Suprapubic skin (tissue), 4 donors: ENCODE measurements at regions not wholly inside any gene's neighbourhood (a gene's known extent, or its start where the extent isn't known, plus 50 kb on each side); places are given as distances from the start of the nearest gene placed in this dataset.

Experiments
- DNase-seq, 2 donors: peaks; one replicate each; pipeline ENCODE4 v3.0.0-alpha.2; 2019; ENCODE audit warnings: low spot score in 2 of 2
- H3K27ac ChIP-seq: fragments of 200-600 bp; sonication (generic); one replicate; pipeline ENCODE4 v1.5.1; 2019
- H3K27me3 ChIP-seq: fragments of 200-600 bp; sonication (generic); one replicate; pipeline ENCODE4 v1.5.1; 2019
- H3K36me3 ChIP-seq: fragments of 200-600 bp; sonication (generic); one replicate; pipeline ENCODE4 v1.5.1; 2019
- H3K4me1 ChIP-seq: fragments of 200-600 bp; sonication (generic); one replicate; pipeline ENCODE4 v1.5.1; 2019
- H3K4me3 ChIP-seq: fragments of 200-600 bp; sonication (generic); one replicate; pipeline ENCODE4 v1.5.1; 2019; ENCODE audit warnings: mild to moderate bottlenecking
- H3K9me3 ChIP-seq: fragments of 200-600 bp; sonication (generic); one replicate; pipeline ENCODE4 v1.5.1; 2019
- EP300 ChIP-seq: sonication (generic); formaldehyde crosslinking; IDR thresholded peaks from one replicate; pipeline ENCODE4 v1.6.1; 2017; ENCODE audit warnings: antibody characterized with exemption
- POLR2A ChIP-seq, 2 donors: fragments of 450-650 bp; IDR thresholded peaks; one replicate each; pipeline ENCODE4 v1.6.1; 2017; ENCODE audit warnings: antibody characterized with exemption in 2 of 2, mild to moderate bottlenecking in 2 of 2, moderate library complexity in 2 of 2
- POLR2AphosphoS5 ChIP-seq, 3 donors: sonication (generic); formaldehyde crosslinking; IDR thresholded peaks; one replicate each; pipeline ENCODE4 v1.6.1; 2017; ENCODE audit warnings: antibody characterized with exemption in 3 of 3
- WGBS: methylation state at CpG from one replicate; pipeline ENCODE4 v1.1.5; 2018; 5-methylcytosine and 5-hydroxymethylcytosine counted together
- TF ChIP-seq, protein P1 (sequence below), 2 donors: fragments of 200-600 bp in 1 of 2; fragments of 450-650 bp in 1 of 2; sonication (generic) in 1 of 2; IDR thresholded peaks; one replicate each; pipeline ENCODE4 v1.5.1; 2016 to 2019; ENCODE audit warnings: antibody characterized with exemption in 2 of 2, mild to moderate bottlenecking in 1 of 2, moderate library complexity in 1 of 2

DNA sequence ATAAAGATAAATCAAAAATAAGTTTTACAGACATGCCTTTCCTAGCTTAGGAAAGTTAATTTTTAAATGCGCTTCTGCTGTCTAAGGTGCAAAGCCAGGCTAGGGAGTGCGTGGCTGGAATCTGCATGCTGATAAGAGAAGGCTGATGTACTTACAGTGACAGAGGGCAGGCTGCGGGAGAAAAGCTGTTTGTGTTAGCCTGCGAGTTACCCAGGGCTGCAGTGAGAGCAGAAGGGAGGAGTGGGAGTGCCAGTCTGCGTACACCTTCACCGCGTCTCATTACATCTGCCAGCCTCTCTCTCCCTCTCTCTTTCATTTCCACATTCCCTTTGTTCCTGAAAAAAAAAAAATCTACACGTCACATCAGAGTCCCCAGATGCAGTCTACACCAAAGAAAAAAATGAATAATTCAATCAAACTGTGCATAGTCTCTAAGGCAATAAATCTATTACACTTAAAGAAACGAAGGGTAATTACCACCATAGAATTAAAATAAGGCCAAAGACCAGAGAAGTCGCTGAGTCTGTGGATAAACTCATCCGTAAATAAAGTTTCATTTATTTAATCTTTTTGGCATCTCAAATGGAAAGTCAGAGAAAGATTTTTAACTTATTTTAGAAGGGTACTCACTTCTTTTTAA, 126.4 kb upstream of the C11orf58 start:
- H3K36me3 ChIP-seq, result no peaks in the 10 kb centered on the region
- no peak overlapping the region for H3K27ac ChIP-seq
- no peaks in the 10 kb centered on the region for H3K9me3 ChIP-seq
- peaks cover 94% of the 10 kb centered on the region for H3K27me3 ChIP-seq
- WGBS, result 17% methylated on average over 11 of the region's 11 CpGs
- no peak for DNase-seq
- H3K4me1 ChIP-seq, result peaks cover 33% of the 10 kb centered on the region
- H3K4me3 ChIP-seq, result no peak overlapping the region
- TF ChIP-seq POLR2AphosphoS5 (IDR thresholded peaks at IDR 0.05), result no peak
- TF ChIP-seq, protein P1, sequence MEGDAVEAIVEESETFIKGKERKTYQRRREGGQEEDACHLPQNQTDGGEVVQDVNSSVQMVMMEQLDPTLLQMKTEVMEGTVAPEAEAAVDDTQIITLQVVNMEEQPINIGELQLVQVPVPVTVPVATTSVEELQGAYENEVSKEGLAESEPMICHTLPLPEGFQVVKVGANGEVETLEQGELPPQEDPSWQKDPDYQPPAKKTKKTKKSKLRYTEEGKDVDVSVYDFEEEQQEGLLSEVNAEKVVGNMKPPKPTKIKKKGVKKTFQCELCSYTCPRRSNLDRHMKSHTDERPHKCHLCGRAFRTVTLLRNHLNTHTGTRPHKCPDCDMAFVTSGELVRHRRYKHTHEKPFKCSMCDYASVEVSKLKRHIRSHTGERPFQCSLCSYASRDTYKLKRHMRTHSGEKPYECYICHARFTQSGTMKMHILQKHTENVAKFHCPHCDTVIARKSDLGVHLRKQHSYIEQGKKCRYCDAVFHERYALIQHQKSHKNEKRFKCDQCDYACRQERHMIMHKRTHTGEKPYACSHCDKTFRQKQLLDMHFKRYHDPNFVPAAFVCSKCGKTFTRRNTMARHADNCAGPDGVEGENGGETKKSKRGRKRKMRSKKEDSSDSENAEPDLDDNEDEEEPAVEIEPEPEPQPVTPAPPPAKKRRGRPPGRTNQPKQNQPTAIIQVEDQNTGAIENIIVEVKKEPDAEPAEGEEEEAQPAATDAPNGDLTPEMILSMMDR (IDR thresholded peaks at IDR 0.05), result no peak
- TF ChIP-seq POLR2A (IDR thresholded peaks at IDR 0.05), result no peak
- no peak for TF ChIP-seq EP300

DNA sequence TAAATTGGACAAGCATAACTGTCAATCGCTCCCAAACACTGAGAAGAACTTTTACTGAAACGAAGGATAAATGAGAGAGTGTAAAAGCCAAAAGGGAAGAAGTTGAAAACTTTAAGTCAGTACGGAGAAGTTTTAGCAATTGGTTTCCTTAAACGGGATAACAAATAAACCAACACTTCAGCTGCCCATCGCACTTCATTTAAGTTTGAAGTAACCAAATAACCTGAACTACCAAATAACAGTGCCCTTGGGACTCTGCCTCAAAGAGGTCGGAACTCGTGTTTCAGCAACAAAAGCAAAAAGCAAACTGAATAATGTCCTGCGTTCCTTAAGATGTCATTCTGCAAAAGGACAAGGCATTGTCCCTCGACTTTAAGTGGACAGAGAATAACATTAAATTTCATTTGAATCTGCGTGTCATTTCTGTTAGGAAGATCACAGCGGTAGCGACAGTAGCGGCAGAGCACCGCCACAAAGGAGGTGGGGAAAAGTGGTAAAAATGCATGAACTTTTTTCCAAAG, 127.0 kb upstream of the C11orf58 start:
- Histone ChIP-seq H3K4me1 (peaks cover 39% of the 10 kb centered on the region), H3K27ac (no peak overlapping the region), H3K9me3 (no peaks in the 10 kb centered on the region), H3K27me3 (peaks cover 95% of the 10 kb centered on the region), H3K36me3 (no peaks in the 10 kb centered on the region), H3K4me3 (no peak overlapping the region)
- DNase-seq, result no peak
- no peak for TF ChIP-seq EP300
- TF ChIP-seq POLR2A (IDR thresholded peaks at IDR 0.05), result no peak
- TF ChIP-seq, protein P1 (IDR thresholded peaks at IDR 0.05), result no peak
- TF ChIP-seq POLR2AphosphoS5 (IDR thresholded peaks at IDR 0.05), result no peak
- WGBS, result 15% methylated on average over 14 of the region's 14 CpGs

DNA sequence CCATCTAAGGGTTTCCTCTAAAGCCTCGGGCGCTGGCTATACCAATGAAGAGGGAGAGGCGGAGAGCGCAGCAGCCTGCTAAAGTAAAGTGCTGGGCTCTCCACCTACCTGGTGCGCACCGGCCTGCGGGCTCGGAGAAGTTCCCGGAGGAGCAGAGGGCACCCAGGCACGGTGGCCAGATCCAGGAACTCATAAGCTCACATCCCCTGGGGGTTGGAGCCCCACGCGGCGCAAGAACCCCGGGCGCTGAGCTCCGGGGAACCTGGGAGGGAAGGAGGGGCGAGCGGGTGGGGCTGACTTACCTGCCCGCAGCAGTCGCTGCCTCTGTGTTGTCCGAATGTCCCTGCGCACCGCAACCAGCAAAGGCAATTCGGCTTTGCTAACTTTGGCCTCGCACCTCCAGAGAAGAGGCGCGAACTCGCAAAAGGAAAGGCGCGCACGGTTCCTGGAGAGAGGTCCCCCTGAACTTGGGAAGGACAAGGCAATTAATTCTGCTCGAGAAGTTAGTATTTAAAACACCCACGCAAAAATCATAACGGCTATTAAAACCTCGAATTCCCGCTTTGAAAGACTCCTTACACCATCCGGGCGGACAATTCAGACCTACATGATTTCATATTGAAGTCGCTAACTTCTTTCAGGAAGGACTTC, 127.6 kb upstream of the C11orf58 start:
- DNase-seq, result peak in 1 of 2 donors; percentile 47
- H3K27me3 ChIP-seq, result peaks cover 89% of the 10 kb centered on the region
- peaks cover 43% of the 10 kb centered on the region for H3K4me1 ChIP-seq
- TF ChIP-seq POLR2A (IDR thresholded peaks at IDR 0.05) (no peak), EP300 (no peak), POLR2AphosphoS5 (IDR thresholded peaks at IDR 0.05) (no peak)
- TF ChIP-seq, protein P1 (IDR thresholded peaks at IDR 0.05), result no peak
- 20% methylated on average over 25 of the region's 39 CpGs for WGBS
- H3K27ac ChIP-seq, result no peak overlapping the region
- no peaks in the 10 kb centered on the region for H3K36me3 ChIP-seq
- H3K4me3 ChIP-seq, result no peak overlapping the region
- no peaks in the 10 kb centered on the region for H3K9me3 ChIP-seq

DNA sequence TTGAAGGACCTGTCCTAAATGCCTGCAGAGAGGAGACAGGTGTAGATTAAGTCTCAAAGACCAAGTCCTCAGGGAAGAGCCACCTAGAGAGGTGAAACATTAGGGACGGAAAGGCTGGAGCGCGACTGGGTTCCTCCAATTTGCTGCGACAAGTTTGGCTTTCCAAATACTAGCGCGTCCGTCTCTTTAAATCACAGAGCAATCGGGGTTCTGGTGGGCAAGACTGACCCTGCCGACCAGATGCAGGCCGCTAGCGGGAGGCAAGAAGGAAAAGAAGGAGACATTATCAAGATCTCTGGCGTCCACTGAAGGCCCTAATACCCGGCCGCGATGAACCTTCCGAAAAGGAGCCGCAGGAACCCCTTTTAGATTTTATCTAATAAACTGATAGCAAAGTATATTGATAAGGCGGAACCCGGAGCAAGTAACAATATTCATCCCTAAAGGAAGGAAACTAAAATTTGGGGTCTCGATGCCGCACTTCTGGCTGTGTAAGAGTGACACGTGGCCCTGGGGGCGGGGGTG, 128.2 kb upstream of the C11orf58 start:
- TF ChIP-seq, protein P1 (IDR thresholded peaks at IDR 0.05), result no peak
- TF ChIP-seq POLR2A (IDR thresholded peaks at IDR 0.05) (no peak), EP300 (no peak), POLR2AphosphoS5 (IDR thresholded peaks at IDR 0.05) (no peak)
- Histone ChIP-seq H3K27me3 (peaks cover 83% of the 10 kb centered on the region), H3K27ac (no peak overlapping the region), H3K4me3 (no peak overlapping the region), H3K4me1 (peaks cover 48% of the 10 kb centered on the region), H3K9me3 (no peaks in the 10 kb centered on the region), H3K36me3 (no peaks in the 10 kb centered on the region)
- 53% methylated on average over 23 of the region's 23 CpGs for WGBS
- no peak for DNase-seq

DNA sequence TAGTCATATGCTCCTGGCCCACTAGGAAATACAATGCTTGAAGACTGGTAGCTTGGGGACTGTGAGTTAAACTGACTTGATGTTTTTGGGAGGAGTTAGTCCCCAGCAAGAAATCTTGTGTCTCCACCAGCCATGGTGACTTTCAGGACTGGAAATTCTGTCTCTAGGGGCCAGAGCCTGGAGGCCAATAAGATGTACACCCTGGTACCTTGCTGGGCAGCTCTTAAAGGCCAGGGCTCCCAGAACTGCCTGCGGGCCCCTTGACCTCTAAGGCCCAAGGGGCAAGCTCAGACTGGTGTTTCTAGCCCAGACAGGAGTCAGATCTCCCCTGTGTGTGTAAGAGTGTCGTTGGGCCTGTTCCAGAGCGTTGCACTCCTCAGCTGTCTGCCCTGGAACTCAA, 128.7 kb upstream of the C11orf58 start:
- peaks cover 81% of the 10 kb centered on the region for H3K27me3 ChIP-seq
- no peak overlapping the region for H3K4me3 ChIP-seq
- H3K4me1 ChIP-seq, result peaks cover 52% of the 10 kb centered on the region
- DNase-seq, result no peak
- H3K27ac ChIP-seq, result no peak overlapping the region
- H3K36me3 ChIP-seq, result no peaks in the 10 kb centered on the region
- H3K9me3 ChIP-seq, result no peaks in the 10 kb centered on the region
- TF ChIP-seq, protein P1 (IDR thresholded peaks at IDR 0.05), result no peak
- TF ChIP-seq EP300, result no peak
- TF ChIP-seq POLR2AphosphoS5 (IDR thresholded peaks at IDR 0.05), result no peak
- 52% methylated on average over 3 of the region's 3 CpGs for WGBS
